ENCODE measurements at regions not wholly inside any gene's neighbourhood (a gene's known extent, or its start where the extent isn't known, plus 50 kb on each side); places are given as distances from the start of the nearest gene placed in this dataset.
"Not testable (repeated sequence)": the region's sequence is repeated elsewhere in the genome, so short reads cannot be mapped to it uniquely, and the experiment has no call there.

GRCh38 chr3:98696296-98696695 is 66.8 kb upstream of the ST3GAL6 start:
- TF ChIP-seq POLR2A, CTCF (IDR thresholded peaks at IDR 0.05): not testable (repeated sequence)
